AG20443 (cell line): ENCODE measurements at regions not wholly inside any gene's neighbourhood (a gene's known extent, or its start where the extent isn't known, plus 50 kb on each side); places are given as distances from the start of the nearest gene placed in this dataset.

ENCODE experiments used
- DNase-seq: peaks from one replicate; pipeline ENCODE4 v3.0.0; 2012; ENCODE audit warnings: low spot score, mixed read lengths

GRCh38 chr1:199333180-199333579 is 694.3 kb upstream of the NR5A2 start:
- no peak for DNase-seq

DNA sequence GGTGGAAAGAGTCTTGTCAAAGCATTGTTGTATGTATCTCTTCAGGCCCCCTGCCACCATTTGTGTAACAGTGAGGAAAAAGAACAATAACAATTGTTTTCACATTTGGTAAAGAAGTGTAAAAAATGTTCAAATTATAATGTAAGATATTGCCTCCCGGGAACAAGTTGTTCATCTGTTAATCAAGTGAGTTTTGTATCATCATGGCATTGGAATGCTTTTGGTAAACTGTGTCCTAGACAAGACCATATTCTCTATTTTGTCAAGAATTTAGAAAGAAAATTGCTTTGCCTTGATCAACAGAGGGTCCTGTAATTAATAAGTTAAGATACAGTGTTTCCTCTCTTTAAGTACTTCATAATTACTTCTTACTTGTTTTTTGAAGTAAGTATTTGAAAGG is 692.0 kb upstream of the NR5A2 start:
- no peak for DNase-seq

- DNase-seq: no peak
Observed at GRCh38 chr1:199336745-199337640, 690.5 kb upstream of the NR5A2 start.

DNA sequence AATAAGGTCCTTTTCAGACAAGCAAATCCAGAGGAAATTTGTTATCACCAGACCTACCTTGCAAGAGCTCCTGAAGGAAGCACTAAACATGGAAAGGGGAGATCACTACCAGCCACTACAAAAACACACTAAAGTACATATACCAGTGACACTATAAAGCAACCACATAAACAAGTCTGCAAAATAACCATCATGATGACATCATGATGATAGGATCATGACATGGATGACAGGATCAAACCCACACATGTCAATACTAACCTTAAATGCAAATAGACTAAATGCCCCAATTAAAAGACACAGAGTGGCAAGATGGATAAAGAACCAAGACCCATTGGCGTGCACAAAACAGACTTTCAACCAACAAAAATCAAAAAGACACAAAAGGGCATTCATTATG is 688.8 kb upstream of the NR5A2 start:
- DNase-seq: no peak

- no peak for DNase-seq
Observed at GRCh38 chr1:199352351-199352750, 675.2 kb upstream of the NR5A2 start.

DNA sequence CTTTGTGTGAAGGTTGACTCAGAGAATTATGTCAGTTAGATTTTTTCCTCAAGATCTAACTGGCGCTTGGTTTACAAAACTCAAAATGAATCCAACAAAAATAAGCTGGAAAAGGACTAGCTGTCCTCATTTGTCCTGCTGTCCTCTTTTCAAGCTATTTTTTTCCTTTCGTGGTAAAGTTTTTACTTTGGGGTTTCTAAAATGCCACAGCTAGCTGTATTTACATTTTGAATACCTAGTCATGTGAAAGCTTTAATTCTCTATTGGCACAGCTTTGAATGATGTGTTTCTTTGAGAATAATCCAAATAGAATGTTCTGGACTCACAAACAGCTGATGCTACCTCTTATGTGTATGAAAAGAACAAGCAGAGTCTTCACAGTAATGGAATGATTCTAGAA is 673.6 kb upstream of the NR5A2 start:
- DNase-seq: no peak

GRCh38 chr1:199356561-199356960 is 670.9 kb upstream of the NR5A2 start:
- no peak for DNase-seq

- no peak for DNase-seq
Observed at GRCh38 chr1:199357599-199357998, 669.9 kb upstream of the NR5A2 start.

- no peak for DNase-seq
Observed at GRCh38 chr1:199362996-199363395, 664.5 kb upstream of the NR5A2 start.

- no peak for DNase-seq
Observed at GRCh38 chr1:199373139-199373538, 654.4 kb upstream of the NR5A2 start.

- DNase-seq: no peak
Observed at GRCh38 chr1:199377211-199377610, 650.3 kb upstream of the NR5A2 start.

GRCh38 chr1:199383793-199384192 is 643.7 kb upstream of the NR5A2 start:
- no peak for DNase-seq

- DNase-seq: no peak
Observed at GRCh38 chr1:199394856-199395255, 632.7 kb upstream of the NR5A2 start.

DNA sequence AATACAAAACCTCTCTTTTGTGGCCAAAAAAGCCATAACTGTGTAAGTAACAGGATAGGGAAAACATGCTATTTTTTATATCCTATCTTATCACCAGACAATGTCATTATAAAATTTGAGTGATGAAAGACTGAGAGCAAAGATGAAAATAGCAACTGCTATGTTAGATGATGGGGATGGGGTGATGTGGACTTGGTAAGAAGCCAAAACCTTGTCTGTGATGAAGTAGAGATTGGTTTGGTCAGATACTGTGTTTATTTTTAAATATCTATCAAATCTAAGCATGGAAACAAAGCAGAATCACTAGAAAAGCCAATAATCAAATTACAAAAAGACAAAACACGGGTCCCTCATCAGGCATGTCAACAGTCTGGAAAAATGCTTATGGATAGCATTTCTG is 631.1 kb upstream of the NR5A2 start:
- no peak for DNase-seq

DNA sequence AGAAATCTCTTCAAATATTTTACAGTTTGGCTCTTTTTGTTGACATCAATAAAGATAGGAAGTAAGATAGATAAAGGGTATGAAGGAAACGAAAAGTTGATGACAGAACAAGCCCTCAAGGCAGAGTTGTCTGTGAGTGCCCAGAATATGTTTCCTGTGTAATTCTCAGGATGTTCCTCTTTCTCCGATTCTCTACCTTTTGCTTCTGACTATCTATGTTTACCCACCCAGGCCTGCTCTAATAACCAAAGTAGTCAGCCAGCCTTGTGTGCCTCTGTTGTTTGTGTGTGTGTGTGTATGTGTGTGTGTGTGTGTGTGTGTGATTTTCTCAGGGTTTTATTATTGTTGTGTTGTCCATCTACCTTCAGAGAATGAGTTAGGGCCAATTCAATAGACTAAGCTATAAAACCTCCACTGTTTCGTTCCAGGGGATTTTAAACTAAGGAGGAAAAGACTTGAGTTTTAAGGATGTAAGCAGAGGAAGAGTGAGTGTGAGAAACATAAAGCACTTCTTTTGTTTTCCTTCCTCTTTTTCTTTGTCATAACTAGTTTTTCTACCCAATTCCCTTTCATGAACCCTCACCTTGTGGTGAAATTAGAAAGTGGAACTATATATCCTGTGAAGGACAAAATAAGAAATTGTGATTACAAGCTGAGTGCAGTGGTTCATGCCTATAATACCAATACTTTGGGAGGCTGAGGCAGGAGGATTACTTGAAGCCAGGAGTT is 627.4 kb upstream of the NR5A2 start:
- DNase-seq: no peak

DNA sequence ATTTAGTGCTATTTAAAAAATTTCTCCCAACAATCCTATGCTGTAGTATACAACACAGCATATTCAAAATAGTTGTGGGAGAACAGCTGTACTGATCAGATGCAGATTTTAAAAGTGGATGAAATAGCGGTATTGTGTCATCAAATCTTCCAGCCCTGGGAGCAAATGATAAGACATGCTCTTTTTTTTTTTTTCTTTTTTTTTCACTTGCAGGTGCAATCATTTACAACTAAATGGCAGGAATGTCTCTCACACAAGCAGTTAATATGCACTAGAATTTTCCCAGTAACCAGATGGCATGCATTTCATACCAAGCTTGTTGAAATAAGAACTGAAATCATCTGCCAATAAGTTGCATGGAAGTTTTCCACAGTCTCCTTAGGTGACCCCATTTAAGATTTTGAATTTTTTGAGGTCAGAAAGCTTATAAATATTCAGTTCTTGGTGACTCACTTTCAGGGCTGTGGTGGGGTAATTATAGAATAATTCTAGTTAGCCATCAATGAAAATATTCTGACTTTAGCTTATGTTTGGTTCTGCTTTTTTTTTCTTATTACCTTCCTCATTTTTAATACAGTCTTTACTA is 623.9 kb upstream of the NR5A2 start:
- DNase-seq: no peak

DNA sequence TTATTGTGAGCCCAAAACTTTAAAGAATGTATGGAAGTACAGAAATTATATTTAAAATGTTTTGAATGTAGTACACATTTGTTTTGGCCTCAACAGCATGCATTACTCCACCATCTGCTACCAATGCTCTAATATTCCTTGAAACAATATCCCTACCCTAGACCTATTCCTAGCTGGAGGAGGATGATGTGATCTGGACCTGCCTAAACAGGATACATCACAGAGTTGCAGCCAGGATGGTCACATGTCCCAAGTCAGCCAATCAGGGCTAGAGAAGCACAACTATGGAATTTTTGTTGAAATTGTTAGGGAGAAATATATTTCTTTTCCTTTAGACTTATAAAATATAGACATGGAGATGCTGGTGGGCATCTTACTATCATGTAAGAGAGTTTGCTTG is 623.3 kb upstream of the NR5A2 start:
- no peak for DNase-seq

DNA sequence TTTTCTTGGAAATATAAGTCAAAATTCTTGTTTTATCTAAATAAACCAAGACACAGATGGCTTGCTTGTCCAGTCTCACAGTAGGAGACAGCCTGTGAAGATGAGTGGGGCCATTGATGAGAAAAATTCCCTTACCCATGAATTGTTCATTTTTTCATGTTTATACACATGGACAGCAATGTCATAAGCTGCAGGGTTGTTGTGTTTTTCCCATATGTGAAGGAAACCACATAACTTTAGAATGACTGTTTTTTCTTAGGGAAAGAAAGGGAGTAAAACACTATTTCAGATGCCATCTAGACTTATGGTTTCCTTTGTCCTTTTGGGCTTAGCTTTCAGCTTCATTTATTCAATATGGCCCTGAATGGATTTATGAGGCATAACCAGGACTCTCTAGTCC is 622.5 kb upstream of the NR5A2 start:
- no peak for DNase-seq

- no peak for DNase-seq
Observed at GRCh38 chr1:199405634-199406196, 621.8 kb upstream of the NR5A2 start.

GRCh38 chr1:199410462-199410861 is 617.0 kb upstream of the NR5A2 start:
- no peak for DNase-seq

GRCh38 chr1:199411506-199411905 is 616.0 kb upstream of the NR5A2 start:
- DNase-seq: no peak

GRCh38 chr1:199422206-199422605 is 605.3 kb upstream of the NR5A2 start:
- peak; percentile 20 for DNase-seq

GRCh38 chr1:199447906-199448305 is 579.6 kb upstream of the NR5A2 start:
- DNase-seq: no peak
